ENCODE measurements at regions not wholly inside any gene's neighbourhood (a gene's known extent, or its start where the extent isn't known, plus 50 kb on each side); places are given as distances from the start of the nearest gene placed in this dataset.

DNA sequence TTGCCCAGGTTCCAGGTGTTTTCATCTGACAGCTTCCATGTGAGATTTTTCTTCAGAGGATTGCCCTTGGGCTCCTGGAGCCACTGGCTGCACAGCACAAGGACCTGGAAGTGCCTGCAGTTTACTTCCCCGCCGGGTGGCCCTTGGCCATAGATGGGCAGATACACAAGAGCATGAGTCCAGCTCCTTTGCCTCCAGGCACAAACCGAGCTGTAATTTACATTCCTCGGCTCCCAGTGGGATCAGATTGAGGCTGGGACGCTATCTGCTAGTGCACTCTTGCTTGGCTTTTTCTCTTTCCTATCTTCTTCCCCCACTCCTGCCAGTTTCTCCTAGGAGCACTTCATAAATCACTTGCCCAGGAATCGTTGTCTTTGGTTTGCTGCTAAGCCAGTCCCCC, 85.4 kb upstream of the RALY start:
- H3K4me3 Mint-ChIP-seq, result no peak overlapping the region
- ATAC-seq (no peak), DNase-seq (no peak)
- no peak overlapping the region for H3K27ac Mint-ChIP-seq
- no peaks in the 10 kb centered on the region for H3K4me1 Mint-ChIP-seq
- no peaks in the 10 kb centered on the region for H3K9me3 Mint-ChIP-seq
- H3K36me3 Mint-ChIP-seq (ENCODE audit: low read depth), result no peaks in the 10 kb centered on the region
- H3K27me3 Mint-ChIP-seq, result peaks cover 5% of the 10 kb centered on the region

DNA sequence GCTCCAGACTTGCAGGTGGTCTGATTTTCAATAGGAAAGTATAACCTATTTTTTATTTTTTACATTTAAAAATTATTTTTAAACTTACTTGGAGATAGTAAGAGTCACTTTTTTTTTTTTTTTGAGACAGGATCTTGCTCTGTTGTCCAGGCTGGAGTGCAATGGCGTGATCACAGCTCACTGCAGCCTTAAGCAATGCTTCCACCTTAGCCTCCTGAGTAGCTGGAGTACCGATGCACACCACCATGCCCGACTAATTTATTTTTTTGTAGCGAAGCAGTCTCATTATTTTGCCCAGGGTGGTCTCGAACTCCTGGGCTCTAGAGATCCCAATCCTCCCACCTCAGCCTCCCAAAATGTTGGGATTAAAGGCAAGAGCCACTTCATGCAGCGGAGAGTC, 84.8 kb upstream of the RALY start:
- no peaks in the 10 kb centered on the region for H3K9me3 Mint-ChIP-seq
- no peak overlapping the region for H3K27ac Mint-ChIP-seq
- peaks cover 5% of the 10 kb centered on the region for H3K27me3 Mint-ChIP-seq
- no peak overlapping the region for H3K4me3 Mint-ChIP-seq
- DNase-seq, result no peak
- no peak for ATAC-seq
- no peaks in the 10 kb centered on the region for H3K36me3 Mint-ChIP-seq (ENCODE audit: low read depth)
- H3K4me1 Mint-ChIP-seq, result no peaks in the 10 kb centered on the region

DNA sequence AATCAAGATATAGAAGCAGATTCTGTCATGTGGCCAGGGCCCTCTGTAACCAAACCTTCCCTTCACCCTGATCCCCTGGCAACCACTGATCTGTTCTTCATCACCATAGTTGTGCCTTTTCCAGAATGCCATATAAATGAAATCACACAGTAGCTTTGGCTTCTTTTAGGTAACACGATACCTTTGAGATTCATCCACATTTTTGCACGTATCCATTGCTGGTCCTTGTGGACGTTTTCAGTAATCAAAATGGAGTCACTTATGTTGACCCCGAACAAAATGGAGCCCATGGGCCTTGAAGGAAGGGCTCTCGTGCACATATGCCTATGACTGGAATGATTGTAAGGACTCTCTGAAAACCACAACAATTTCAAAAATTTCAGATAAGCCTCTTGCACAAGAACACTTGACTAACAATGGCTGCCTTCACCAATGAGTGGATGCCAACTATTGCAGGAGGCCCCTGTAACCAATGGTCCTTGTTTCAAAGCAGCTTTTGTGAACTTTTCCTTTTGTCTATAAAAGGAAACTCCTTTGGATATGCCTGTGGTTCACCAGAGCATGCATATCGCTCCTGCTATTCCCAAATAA, 84.3 kb upstream of the RALY start:
- no peaks in the 10 kb centered on the region for H3K9me3 Mint-ChIP-seq
- ATAC-seq, result no peak
- DNase-seq, result no peak
- no peak overlapping the region for H3K4me3 Mint-ChIP-seq
- no peaks in the 10 kb centered on the region for H3K4me1 Mint-ChIP-seq
- H3K36me3 Mint-ChIP-seq (ENCODE audit: low read depth), result no peaks in the 10 kb centered on the region
- H3K27ac Mint-ChIP-seq, result no peak overlapping the region
- peaks cover 5% of the 10 kb centered on the region for H3K27me3 Mint-ChIP-seq

DNA sequence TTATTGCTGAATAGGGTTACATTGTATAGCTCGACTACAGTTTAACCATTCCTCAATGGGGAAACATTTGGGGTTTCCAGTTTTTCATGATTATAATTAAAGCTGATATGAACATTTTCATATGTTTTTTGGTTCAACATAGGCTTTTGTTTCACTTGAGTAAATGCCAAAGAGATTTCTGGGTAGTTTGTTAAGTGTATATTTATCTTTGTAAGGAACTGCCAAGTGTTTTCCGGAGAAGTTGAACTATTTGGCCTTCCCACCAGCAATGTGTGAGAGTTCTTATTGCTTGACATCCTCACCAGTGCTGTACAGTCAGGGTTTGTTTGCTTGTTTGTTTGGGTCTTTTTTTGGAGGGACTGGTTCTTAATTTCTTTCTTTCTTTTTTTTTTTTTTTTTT, 83.7 kb upstream of the RALY start:
- Mint-ChIP-seq H3K9me3 (no peaks in the 10 kb centered on the region), H3K27me3 (peaks cover 3% of the 10 kb centered on the region), H3K4me1 (peaks cover 5% of the 10 kb centered on the region), H3K27ac (no peak overlapping the region), H3K4me3 (no peak overlapping the region), H3K36me3 (ENCODE audit: low read depth) (no peaks in the 10 kb centered on the region)
- ATAC-seq, result no peak
- no peak for DNase-seq

DNA sequence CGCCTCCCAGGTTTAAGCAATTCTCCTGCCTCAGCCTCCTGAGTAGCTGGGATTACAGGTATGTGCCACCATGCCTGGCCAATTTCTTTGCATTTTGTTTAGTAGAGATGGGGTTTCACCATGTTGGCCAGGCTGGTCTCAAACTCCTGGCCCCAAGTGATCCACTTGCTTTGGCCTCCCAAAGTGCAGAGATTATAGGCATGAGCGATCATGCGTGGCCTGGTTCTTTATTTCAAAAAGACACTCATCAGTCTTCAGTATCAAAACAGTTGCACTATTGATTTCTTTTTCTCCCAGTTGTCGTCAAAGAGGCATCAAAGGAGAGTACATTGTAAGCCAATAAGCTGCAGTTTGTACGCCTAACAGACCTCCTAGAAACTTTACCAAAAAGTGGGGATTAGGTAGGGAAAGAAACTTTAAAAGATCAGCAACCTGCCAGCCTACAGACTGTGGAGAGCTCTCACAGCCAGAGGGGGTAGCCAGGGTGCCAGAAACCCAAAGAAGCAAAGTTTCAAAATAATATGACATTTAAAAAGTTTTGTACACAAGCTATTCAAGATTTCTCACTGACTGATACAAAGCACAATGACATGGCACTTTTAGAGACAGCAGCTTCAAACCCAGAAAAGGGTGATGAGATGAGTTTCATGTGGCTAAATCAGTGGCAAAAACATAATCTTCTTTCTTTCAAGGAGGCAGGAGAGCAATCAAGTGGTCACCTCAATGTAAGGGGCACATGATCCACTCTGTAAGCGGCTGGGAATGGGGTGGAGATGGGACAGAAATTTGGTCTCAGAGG, 83.0 kb upstream of the RALY start:
- ATAC-seq, result no peak
- H3K27ac Mint-ChIP-seq, result no peak overlapping the region
- H3K4me3 Mint-ChIP-seq, result no peak overlapping the region
- no peak for DNase-seq
- peaks cover 9% of the 10 kb centered on the region for H3K4me1 Mint-ChIP-seq
- no peaks in the 10 kb centered on the region for H3K36me3 Mint-ChIP-seq (ENCODE audit: low read depth)
- no peaks in the 10 kb centered on the region for H3K9me3 Mint-ChIP-seq
- H3K27me3 Mint-ChIP-seq, result peaks cover 3% of the 10 kb centered on the region

DNA sequence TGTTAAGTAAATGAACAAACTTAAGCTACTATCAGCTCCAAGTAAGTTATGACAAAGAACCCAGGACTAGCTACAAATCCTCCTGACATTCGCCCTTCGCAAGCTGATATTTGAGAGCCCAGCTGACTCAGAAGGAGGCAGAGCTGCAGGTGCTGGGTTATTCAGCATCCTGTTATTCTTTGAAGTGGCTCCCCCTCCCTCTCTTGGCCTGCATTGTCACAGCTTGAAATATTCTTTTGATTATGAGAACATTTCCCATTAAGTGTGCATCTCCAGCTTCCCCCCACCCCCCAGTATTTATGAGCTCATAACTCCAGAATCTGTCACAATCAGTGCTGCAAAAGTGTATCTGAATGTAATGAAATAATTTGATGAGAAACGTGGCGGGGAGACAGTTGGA, 78.8 kb upstream of the RALY start:
- H3K27ac Mint-ChIP-seq, result no peak overlapping the region
- peaks cover 9% of the 10 kb centered on the region for H3K4me1 Mint-ChIP-seq
- no peak overlapping the region for H3K4me3 Mint-ChIP-seq
- H3K36me3 Mint-ChIP-seq (ENCODE audit: low read depth), result no peaks in the 10 kb centered on the region
- peak; percentile 80 for ATAC-seq
- no peak for DNase-seq
- peaks cover 3% of the 10 kb centered on the region for H3K27me3 Mint-ChIP-seq
- no peaks in the 10 kb centered on the region for H3K9me3 Mint-ChIP-seq

DNA sequence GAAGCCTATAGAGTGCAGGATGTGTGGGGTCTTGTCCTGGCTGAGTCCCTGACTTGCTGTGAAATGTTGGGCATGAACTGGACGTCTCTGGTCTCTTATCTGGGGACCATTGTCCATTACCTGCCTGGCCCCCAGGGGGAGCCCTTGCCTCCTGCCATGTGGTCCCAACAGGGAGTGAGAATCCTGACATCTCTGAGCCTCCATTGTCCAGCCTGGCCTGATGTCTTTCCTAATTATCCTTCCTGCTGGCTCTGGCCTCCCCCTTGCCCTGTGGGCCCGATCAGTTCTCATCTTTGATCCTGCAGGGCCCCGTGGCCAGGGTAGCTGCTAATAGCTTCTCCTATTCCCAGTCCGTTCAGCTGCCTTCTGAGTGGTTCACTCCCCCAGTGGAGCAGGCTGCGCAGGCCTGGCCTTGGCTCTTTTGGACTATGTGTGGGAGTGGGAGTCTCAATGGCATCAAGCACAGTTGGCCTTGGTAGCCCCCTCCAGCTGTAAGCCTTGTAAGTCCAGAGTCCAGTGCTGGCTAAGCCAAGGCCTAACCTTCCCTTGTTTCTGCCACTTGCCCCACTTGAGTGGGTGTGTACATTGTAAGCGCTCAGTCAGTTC, 77.9 kb upstream of the RALY start:
- Mint-ChIP-seq H3K9me3 (no peaks in the 10 kb centered on the region), H3K4me1 (peaks cover 9% of the 10 kb centered on the region), H3K27ac (no peak overlapping the region), H3K4me3 (no peak overlapping the region), H3K36me3 (ENCODE audit: low read depth) (no peaks in the 10 kb centered on the region), H3K27me3 (peaks cover 6% of the 10 kb centered on the region)
- peak; percentile 61 for ATAC-seq
- DNase-seq, result peak; percentile 70

DNA sequence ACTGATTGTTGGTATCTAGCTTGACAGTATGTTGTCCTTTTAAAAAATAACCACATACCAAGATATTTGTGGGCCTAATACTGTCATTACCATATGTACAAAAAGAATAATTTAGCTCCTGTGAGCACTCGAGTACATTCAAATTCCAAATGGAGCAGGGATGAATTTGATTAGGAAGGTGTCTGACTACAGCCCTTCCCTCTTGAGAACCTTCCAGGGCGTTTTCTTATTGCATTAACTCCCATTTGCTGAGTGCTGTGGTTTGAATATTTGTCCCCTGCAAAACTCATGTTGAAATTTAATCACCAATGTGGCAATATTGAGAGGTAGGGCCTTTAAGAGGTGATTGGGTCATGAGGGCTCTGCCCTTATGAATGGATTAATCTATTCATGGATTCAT, 76.9 kb upstream of the RALY start:
- Mint-ChIP-seq H3K27ac (no peak overlapping the region), H3K4me3 (no peak overlapping the region), H3K27me3 (peaks cover 3% of the 10 kb centered on the region), H3K9me3 (no peaks in the 10 kb centered on the region), H3K36me3 (ENCODE audit: low read depth) (no peaks in the 10 kb centered on the region), H3K4me1 (peaks cover 9% of the 10 kb centered on the region)
- DNase-seq (no peak), ATAC-seq (no peak)

DNA sequence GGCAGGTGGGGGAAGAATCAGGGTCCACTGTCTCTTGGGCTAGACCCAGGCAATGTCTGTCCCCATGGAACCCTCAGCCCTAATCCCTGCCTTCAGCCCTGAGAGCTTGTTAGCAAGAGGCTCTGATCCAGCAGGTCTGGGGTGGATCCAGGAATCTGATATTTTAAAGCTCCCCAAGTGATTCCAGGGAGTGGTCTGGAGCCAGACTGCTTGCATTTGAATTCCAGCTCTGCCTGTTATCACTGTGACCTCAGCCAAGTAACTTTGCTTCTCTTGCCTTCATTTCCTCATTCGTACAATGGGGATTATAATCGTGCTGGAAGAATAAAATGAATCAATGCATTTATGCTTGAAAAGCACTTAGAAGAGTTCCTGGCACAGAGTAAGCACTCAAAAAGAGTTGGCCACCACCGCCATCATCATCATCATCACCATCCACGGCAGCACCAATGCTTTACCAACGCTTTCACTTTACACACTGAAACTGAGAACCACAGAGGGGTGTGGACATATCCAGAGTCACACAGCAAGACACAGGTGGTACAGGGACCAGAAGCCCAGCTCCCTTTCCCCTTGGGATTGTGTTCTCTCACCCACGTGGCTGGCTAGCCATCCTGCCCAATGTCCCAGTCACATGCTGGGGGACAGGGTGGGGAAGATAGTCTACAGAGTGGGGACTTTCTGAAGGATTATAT, 75.7 kb upstream of the RALY start:
- Mint-ChIP-seq H3K36me3 (ENCODE audit: low read depth) (no peaks in the 10 kb centered on the region), H3K4me3 (no peak overlapping the region), H3K27ac (no peak overlapping the region), H3K9me3 (no peaks in the 10 kb centered on the region), H3K4me1 (peaks cover 9% of the 10 kb centered on the region), H3K27me3 (peaks cover 3% of the 10 kb centered on the region)
- no peak for DNase-seq
- no peak for ATAC-seq

DNA sequence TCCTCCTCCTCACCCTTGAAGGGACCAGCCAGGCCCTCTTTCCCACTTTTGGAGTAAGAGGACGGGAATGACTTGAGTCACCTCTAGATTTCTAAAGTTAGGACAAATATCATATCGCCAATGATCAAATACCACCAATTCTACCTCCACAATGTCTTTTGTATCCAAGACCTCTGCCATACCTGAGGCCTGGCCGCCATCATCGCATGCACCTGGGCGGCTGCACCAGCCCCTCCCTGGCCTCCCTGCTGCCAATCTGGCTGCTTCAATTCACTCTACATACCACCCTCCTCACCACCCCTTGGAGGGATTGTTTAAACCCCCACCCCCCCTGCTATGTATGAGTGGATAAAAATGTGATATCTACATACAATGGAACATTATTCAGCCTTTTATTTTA, 75.0 kb upstream of the RALY start:
- peaks cover 3% of the 10 kb centered on the region for H3K27me3 Mint-ChIP-seq
- no peaks in the 10 kb centered on the region for H3K9me3 Mint-ChIP-seq
- no peak for ATAC-seq
- H3K4me1 Mint-ChIP-seq, result peaks cover 9% of the 10 kb centered on the region
- no peak for DNase-seq
- no peaks in the 10 kb centered on the region for H3K36me3 Mint-ChIP-seq (ENCODE audit: low read depth)
- H3K4me3 Mint-ChIP-seq, result no peak overlapping the region
- H3K27ac Mint-ChIP-seq, result no peak overlapping the region

DNA sequence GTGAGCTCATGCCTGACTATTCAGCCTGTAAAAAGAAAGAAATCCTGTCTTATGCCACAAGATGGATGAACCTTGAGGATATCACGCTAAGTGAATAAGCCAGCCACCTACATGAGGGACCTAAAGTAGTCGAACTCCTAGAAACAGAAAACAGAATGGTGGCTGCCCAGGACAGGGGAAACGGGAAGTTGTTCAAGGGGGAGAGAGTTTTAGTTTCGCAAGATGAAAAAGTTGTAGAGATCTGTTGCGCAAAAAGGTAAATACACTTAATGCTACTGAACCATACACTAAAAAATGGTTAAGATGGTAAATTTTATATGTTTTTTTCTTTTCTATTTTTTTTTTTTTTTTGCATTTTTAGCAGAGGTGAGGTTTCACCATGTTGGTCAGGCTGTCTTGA, 74.1 kb upstream of the RALY start:
- Mint-ChIP-seq H3K9me3 (no peaks in the 10 kb centered on the region), H3K4me1 (peaks cover 9% of the 10 kb centered on the region), H3K36me3 (ENCODE audit: low read depth) (no peaks in the 10 kb centered on the region), H3K4me3 (no peak overlapping the region), H3K27me3 (peaks cover 3% of the 10 kb centered on the region), H3K27ac (no peak overlapping the region)
- DNase-seq, result no peak
- ATAC-seq, result no peak

DNA sequence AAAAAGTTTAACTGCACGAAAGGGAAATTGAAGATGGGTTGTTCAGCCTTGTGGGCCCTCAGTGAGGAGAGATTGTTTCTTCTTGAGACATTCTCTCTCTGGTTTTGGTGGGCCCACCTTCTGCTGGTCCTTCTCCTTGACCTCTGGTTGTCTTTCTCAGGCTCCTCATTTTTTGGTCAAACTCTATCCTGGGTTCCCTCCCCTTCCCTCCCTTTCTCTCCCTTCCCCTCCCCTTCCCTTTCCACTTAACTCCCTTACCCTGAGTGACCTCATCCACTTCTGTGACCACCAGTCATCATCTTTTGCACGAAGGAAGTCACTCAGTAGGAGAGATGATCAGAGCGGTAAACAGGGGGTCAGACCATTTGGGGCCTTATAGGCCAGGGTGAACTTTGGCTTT, 71.5 kb upstream of the RALY start:
- H3K9me3 Mint-ChIP-seq, result no peaks in the 10 kb centered on the region
- H3K36me3 Mint-ChIP-seq (ENCODE audit: low read depth), result no peaks in the 10 kb centered on the region
- no peak overlapping the region for H3K27ac Mint-ChIP-seq
- DNase-seq (no peak), ATAC-seq (no peak)
- no peaks in the 10 kb centered on the region for H3K4me1 Mint-ChIP-seq
- no peak overlapping the region for H3K4me3 Mint-ChIP-seq
- H3K27me3 Mint-ChIP-seq, result peaks cover 3% of the 10 kb centered on the region

DNA sequence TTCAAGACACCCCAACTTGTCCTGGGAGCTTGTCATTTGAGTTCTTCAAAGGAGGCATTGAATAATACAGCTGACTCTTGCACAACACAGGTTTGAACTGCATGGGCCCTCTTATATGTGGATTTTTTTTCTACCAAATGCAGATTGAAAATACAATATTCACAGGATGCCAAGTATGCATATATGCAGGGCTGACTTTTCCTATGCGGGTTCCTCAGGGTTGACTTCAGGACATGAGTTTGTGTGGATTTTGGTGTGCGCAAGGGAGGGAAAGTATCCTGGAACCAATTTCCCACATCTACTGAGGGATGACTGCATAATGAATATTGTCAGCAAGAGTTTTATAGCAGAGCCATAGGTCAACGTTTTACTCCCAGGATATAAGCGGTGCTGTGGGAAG, 70.0 kb upstream of the RALY start:
- no peak overlapping the region for H3K27ac Mint-ChIP-seq
- no peaks in the 10 kb centered on the region for H3K9me3 Mint-ChIP-seq
- ATAC-seq (no peak), DNase-seq (no peak)
- H3K36me3 Mint-ChIP-seq (ENCODE audit: low read depth), result no peaks in the 10 kb centered on the region
- no peak overlapping the region for H3K4me3 Mint-ChIP-seq
- peaks cover 5% of the 10 kb centered on the region for H3K27me3 Mint-ChIP-seq
- H3K4me1 Mint-ChIP-seq, result no peaks in the 10 kb centered on the region

DNA sequence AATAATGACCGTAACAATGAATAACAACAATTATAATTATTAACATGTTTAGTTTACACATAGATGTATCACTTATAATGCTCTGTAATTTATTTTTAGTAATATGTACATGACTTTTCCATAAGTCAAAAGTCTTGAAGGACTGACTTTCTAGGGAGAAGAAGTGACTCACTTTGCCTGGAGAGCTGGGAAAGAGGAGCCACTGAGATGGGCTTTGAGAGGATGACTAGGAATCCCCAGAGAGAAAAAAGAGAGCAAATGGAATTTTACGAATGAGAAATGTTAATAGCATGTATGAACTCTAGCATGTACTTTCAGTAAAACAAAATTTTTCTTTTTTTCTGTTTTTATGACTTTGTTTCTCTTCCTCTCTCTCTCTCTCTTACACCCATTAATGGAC, 67.8 kb upstream of the RALY start:
- peaks cover 2% of the 10 kb centered on the region for H3K27me3 Mint-ChIP-seq
- ATAC-seq (no peak), DNase-seq (no peak)
- H3K9me3 Mint-ChIP-seq, result no peaks in the 10 kb centered on the region
- H3K36me3 Mint-ChIP-seq (ENCODE audit: low read depth), result no peaks in the 10 kb centered on the region
- H3K4me3 Mint-ChIP-seq, result no peak overlapping the region
- peaks cover 6% of the 10 kb centered on the region for H3K4me1 Mint-ChIP-seq
- H3K27ac Mint-ChIP-seq, result no peak overlapping the region

DNA sequence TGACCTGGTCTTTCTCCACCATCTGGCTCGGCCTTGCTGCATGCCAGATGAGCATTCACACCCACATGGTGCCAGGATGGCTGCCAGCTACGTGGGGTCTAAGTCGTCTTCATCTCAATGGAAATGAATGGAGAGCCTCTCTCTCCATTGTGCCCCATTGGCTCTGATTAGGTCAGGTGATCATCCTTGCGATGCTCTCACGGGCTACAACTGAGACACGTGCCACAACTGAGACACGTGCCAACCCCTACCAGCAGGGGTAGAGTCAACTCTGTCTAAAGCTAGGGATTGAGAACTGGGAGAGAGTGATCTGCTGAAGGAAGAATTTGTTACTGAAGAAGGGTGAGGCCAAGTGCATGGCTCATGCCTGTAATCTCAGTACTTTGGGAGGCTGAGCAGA, 67.3 kb upstream of the RALY start:
- Mint-ChIP-seq H3K9me3 (no peaks in the 10 kb centered on the region), H3K4me1 (peaks cover 8% of the 10 kb centered on the region), H3K27ac (no peak overlapping the region), H3K36me3 (ENCODE audit: low read depth) (no peaks in the 10 kb centered on the region), H3K27me3 (peaks cover 2% of the 10 kb centered on the region), H3K4me3 (no peak overlapping the region)
- no peak for ATAC-seq
- no peak for DNase-seq
